ENCODE measurements at regions not wholly inside any gene's neighbourhood (a gene's known extent, or its start where the extent isn't known, plus 50 kb on each side); places are given as distances from the start of the nearest gene placed in this dataset.
A peak's percentile ranks its signal among the peaks of the same experiment; 100 is the strongest.

DNA sequence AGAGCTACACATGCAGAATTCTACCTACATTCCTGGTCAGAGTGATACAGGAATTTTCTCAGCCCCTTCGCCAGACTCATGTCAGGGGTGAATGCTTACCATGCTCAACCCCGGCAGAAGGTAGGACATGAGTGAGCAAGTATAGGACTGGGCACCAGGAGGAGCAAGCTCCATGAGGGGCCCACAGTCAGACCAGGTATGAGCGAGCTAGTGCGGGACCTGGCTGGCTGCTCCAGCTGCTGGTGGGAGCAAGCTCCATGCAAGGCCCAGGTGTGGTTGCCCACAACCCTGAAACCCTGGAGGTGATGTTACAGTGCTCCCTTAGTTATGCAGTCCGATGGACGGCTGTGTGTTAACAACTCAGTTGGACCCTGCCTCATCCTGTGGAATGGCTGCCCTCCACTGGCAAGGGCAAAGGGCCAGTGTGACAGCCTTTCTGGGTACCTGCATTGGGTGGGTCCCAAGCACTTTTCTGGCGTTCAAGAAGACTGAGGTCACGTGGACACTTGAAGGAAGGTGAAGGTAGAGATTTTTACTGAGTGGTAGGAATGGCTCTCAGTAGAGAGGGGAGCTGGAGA is 503.5 kb upstream of the CITED2 start:
- DNase-seq = no peak

DNA sequence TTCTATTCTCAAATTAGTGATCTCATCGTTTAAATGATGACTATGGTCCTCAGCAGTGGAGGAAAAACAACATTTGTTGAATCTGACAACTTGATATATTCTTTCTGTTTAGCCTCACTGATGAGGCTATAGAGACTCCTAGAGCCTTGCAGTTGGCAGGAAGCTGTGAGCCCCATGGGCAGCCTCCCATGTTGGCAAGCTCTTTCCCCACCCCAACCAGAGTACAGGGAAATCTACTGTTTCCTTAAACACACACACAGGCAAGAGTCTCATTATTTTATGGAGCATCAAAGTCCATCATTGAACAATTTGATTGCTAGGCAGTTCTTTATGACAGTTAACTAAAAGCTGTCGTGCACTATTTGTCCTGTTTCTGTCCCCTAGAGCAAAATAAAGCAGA is 498.2 kb upstream of the CITED2 start:
- DNase-seq = no peak

DNA sequence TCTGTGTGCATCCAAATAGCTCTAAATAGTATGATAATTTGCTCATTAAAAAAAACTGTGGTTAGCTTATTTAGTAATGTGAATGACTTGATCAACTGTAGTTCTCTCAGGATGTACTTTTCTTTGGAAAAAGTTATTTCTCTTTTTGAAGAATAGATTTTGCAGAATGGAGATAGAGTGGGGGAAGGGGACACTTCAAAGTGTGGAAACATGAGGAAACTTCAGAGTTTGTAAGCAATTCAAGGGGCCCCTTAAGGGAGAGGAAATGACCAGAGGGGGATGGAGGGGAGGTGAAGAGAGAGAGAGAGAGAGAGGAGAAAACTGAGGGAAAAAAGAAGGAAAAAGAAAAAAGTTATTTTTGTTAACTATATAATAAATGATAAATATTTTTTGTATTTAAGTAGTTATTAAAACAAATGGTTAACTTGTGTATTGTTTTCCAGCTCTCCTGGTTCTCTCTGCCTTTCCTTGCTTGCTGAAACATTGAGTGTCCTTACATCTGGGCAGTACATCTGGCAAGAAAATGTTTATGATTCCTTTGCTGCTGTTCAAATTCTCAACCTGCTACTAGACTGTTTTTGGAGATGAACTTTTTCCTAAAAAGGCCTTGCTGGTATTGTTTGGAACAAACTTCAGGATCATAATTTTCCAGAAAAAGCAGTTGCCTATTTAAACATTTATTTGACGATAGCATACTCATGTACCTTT is 497.5 kb upstream of the CITED2 start:
- DNase-seq = no peak

DNA sequence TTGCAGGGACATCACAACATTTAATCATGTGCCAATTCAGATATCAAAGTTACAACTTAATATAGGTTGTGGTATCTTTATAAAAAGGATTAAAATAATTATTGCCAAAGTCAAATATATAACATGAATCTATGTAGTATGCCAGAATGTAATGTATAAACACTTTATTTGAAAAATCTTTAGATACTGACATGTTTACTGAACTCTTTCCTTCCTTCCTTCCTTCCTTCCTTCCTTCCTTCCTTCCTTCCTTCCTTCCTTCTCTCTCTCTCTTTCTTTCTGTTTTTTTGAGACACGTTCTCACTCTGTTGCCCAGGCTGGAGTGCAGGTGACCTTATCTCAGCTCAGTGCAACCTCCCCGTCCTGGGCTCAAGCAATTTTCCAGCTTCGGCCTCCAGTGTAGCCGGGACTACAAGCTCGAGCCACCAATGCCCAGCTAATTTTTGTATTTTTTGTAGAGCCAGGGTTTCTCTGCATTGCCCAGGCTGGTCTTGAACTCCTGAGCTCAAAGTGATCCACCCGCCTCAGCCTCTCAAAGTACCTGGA is 496.8 kb upstream of the CITED2 start:
- DNase-seq = no peak

DNA sequence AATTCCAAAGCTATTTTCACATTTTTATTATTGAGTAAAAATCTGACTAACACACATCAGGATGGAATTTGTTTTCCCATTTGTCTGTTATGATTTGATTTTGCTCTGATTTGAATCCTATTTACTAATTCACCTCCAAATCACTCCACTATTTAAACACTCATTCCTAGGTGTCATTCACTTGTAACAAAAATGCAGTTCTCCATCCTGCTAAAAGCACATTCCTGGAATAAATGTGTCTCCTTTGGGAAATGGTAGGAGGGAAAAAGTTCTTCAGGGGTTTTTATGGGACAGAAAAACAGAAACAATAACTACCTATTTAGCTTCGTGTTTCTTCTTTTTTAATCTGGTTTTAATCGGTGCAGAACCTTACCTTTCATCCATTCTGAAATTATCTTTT is 494.1 kb upstream of the CITED2 start:
- DNase-seq = no peak

DNA sequence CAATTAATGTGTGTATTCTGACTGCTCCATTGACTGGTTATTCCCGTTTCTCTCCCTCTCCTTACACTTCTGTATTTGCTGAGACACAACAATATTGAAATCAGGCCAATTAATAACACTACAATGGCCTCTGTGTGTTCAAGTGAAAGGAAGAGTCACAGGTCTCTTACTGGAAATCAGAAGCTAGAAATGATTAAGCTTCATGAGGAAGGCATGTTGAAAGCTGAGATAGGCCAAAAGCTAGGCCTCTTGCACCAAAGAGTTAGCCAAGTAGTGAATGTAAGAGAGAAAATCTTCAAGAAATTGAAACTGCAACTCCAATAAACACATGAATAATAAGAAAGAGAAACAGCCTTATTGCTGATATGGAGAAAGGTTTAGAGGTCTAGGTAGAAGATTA is 489.5 kb upstream of the CITED2 start:
- DNase-seq = no peak

DNA sequence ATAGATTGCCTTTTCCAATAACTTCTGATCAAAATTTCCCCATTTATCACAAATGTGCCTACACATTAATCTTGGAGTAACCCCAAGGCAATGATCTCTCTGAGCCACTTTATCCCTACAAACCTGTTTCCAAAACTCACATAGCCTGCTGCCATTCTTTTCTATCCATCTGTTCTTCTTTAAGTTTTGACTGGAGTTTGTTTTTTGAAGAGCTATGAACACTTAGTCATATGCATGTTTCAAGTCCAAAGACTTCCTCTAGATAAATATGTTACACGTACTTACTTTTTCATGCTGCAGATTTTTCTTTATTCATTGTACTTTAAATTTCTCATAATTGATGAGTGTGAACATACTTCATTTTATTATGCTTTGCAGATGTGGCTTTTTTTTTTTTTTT is 488.9 kb upstream of the CITED2 start:
- DNase-seq = no peak

DNA sequence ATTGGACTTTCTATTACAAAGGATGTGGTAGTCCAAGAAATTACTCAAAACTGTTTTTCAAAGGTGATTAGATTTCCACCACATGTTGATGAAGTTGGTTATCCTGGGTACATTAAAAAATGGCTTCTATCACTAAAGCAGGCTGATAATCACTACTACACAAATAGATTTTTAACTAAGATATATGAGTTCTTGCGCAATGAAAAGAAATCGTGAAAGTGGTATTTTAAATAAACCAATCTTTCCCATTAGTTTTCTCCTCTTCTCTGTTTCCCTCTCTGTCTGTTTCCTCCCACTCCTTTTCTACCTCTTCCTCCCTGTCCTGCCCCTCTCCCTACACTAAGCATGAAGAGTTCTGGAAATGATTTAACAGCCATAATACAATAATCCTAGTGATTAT is 487.9 kb upstream of the CITED2 start:
- DNase-seq = no peak

DNA sequence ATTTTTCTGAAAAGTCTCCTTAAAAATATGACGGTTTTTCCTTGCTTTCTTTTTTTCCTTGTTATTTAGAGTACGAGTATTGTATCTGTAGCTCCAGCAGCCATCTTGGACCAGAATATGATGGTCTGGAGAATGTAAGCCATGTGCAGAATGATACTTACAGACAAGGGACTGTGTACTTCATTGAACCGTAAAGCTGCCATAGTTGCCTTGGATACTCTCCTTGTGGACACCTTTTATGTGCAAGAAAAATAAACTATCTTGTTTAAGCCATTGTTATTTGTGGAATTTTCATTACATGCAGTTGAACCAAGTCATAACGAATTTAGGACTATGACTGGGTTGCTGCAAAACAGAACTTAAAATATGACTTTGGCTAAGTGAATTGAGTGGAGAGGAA is 485.8 kb upstream of the CITED2 start:
- no peak for DNase-seq

DNA sequence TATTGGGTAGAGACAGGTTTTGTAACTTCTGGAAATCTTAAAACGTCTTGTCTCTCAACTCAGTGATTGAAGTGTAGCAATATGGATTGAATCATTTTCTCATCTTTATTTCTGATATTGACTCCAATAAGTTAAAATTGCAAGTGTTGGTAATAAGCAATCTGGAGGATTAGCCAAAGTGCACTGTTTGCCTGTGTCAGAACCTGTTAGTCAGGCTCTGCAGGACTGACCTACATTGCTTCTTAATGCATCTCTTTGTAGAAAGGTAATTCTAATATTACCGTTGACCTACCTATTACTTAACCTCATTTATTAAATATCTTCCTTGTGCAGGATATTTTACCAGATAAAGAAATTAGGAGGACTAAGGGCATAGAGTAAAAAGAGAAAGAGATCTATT is 484.0 kb upstream of the CITED2 start:
- DNase-seq = no peak

DNA sequence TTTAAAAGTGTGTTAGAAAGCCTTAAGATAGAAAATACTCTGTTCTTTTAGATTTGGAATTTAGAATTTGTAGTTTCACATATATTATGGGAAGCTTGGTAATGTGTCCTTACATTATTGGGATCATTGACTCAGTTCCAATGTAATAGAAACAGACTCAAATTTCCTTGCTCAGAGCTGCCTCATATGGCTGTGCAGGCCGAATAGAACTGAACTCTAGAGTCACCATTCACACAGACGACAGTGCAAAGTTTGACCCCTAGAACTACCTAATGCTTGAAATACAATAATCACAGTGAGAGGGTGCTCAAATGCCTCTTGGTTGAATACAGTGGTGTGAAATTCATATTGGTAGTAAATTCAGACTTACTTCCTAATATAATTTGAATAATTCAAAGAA is 482.7 kb upstream of the CITED2 start:
- no peak for DNase-seq

DNA sequence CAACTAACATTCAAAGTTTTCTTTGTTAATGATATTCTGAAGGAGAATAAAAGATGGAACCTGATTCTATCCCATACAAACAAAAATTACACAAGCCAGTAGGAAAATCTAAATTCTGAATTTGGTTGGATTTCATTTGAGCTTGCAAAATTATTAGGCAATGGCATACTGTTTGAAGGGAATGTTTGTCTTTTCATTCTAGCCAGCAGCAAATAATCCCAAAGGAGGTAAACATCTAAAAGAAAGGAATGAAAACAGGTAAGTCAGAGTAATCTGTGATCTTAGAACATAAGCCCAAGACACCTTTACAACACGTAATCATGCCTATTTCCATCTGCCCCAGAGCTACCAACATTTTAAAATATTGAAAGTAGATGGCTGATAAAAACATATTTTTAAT is 482.1 kb upstream of the CITED2 start:
- DNase-seq = no peak

DNA sequence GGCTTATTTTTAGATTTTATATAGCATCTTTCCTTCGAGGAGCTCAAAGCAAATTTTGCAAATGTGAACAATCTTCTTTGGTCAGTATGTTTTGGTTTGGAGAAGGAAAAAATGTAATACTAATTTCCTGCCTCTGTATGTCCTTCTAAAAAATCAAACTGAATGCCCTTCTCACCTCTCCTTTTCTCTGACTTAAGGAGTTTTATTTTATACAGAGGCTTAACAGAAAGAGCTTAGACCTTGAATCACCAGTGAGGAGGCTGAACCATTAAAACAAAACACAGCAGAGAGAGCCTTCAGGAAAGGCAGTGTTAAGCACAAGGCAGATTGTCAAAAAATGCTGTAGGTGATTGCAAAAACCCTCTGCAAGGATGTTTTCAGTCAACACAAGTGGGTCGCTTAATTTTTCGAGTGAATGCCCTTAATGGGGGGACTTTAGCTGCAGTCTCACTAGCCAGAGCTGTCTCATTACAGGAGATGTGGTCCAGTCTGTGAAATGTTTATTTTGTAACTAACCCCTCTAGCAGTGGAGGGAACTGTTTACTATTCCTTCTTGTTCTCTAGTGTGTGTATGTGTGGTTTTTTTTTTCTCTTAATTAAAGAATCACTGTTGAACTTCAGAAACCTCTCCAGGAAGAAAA is 481.3 kb upstream of the CITED2 start:
- DNase-seq = peak; percentile 17

DNA sequence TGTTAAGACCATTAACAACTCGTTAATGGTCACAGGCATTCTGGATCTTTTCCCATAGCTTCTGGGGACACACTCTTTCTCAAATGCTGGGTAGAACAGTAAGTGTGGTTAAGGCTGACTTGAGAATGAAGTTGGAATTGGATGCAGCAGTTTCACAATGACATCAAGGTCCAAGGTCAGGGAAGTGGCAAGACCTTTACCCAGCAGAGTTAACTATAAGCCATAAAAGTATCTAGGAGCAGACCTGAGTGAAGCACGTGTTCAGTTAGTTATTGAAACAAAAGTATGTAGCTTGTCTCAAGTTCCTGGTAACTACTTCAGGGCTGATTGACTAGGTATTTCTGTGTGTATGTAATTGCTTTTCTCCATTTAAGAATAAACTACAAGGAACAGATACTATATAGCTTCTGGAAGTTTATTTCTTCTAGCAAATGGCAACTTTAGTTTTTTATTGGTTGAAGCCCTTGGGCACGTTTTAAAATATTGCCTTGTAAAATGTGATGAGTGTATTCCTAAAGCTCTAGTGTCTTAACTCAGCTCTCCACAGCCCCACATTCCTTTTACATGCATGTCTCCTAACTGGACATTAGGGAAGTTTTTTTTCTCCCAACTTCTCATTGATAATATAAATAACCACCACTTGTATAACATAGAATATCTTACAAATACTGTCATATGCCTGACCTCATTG is 479.0 kb upstream of the CITED2 start:
- no peak for DNase-seq

DNA sequence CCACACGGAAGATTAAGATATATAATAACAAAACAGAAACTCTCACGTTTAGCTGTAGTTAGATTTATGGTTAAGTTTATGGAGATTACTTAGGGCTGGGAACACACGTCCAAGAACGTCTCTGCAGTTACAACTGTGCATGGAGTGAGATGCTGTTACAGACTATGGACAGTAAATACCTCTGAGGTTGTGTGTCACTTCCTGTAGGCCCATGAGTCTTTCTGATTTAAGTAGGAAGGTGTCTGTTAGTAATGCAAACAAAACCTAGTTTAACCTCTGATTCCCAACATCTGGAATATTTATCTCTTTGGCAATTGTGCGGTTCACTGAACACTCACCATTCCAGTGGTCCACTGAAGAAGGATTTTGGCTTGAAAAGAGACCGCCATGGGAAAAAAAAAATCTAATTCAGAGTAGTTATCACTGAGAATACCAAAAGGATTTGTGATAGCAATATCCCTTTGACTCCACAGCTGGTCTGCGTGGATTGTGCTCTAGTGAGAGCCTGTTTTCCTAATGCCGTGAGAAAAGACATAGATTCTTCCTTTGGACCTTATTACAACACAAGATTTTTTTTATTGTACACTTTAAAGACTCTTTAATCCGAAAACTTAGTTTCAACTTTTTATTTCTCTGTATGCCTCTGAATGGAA is 478.2 kb upstream of the CITED2 start:
- DNase-seq = no peak

DNA sequence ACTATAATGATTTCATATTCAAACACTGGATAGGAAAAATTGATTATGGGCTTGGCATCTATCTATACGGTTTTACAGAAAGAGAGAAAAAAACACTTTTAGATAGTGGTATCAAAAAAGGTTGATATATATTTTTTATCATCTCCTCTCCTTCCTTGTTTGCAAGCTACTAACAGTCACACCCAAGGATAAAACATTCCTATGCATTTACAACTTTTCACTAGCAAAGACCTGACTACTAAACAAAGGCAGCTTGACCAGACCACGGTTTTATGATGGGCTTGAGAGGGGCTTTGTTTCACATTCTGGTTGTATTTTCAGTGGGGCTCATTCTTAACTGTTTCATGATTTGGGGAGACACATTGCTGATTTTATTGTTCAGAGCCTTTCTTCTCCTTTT is 477.6 kb upstream of the CITED2 start:
- no peak for DNase-seq

DNA sequence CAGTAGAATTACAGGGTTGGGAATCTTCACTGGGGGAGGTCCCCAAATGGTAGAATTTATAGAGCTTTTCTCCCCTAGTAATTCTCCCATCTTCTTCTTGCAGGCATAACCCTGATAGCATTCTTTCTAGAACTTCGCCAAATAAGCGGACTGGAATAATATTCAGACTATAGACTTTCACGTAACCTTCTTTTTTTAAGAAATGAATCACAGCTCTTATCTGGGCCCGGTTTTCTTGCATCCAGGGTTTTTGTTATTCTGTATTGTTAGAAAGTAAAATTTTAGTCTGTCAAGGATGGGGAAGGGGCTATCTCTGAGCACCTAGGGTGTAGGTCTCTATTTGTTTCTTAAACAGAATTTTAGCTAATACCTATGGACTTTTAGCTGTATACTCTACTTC is 476.8 kb upstream of the CITED2 start:
- no peak for DNase-seq

DNA sequence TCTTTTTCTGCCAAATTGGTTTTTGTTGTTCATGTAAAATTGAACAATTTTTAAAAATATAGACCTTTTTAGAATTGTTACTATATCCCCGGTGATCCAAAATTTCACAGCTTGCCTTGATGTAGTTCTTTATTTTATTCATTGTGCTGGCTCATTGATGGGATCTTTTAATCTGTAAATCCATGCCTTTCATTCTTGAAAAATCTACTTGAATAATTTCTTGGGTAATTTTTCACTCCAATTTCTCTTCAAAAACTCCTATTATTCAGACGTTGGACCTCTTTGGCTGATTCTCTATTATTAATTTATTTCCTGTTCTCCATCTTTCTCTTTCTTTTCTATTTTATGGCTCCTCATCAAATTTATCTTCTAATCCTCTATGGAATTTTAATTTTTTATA is 476.1 kb upstream of the CITED2 start:
- no peak for DNase-seq

DNA sequence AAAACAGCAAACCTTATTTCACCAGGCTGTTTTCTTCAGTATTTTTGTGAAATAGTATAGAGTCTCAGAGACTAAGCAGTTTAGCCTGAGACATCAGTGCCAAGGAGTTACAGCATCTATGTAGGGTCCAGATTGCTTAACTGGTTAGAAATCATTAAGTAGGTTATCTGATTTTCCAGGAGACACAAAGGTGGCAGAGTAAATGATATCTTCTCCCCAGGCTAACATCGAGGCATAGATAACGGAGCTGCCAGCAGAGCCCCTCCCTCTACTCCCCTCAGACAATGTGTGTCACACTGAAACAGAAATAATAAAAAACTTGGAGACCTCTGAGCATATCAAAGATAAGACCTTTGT is 473.0 kb upstream of the CITED2 start:
- DNase-seq = no peak

DNA sequence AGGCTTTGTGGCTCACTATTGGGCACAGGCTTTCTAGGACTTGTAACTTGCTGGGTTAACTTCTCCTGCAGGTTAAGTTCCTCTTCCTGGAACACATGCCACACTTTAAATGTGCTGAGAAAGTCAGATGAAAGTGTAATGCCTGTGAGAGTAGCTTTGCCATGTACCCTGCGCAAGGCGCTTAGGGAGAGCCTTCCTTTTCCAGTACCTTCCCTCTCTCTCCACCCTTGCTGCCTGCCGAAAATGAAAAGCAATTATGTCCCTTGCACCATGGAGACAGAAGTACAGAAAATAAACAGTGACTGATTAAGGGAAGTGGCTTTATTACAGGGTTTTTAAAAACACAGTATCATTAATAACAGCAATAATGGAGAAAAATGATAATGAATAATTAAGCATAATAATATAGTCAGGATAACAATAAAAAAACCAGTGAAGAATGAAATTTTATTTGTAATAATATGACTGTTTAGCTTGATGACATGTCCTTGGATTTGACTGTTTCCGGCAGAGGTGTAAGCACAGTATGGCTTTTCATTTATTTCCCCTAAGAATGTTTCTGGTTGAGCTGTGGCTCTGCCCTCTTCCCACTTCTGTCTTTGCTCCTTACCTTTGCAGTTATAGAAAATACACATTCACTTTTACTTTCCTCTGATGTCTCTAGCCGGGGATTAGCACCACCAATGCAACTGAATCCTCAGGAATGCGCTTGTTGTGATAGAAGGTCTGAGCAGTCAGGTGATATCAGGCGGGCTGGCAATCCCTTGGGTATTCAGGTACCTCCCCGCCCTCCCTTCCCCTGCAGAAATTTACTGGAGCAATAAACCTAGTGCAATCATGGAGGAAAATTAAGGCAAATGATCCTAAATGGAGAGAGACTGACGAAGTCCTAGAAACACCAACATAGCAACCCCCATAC is 472.3 kb upstream of the CITED2 start:
- no peak for DNase-seq

DNA sequence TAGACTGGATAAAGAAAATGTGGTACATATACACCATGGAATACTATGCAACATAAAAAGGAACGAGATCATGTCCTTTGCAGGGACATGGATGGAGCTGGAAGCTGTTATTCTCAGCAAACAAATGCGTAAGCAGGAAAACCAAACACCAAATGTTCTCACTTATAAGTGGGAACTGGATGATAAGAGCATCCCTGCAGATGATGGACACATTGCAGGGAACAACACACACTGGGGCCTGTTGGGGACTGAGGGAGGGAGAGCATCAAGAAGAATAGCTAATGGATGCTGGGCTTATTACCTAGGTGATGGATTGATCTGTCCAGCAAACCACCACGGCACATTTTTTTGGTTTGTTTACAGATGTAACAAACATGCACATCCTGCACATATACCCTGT is 470.5 kb upstream of the CITED2 start:
- no peak for DNase-seq

DNA sequence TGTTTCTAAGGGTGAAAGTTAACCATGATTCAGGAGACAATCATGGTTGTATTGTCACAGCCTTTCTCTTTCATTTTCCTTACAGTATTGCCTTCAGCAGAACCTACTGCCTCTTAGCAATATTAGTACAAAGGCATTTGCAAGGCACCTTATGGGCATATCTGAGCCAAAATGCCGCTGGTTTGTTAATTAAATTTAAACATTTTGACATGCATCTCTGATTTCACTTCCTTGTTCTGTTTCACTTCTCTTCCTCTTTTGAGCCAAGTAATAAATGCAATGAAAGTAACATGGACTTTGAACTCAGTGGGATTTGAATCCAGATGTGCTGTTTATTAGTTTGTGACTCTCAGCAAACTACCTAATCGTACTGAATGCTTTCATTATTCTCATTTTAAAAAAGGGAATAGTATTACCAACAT is 467.4 kb upstream of the CITED2 start:
- DNase-seq = no peak

Data from NCI-H2029 treated with DMSO at 0.1 percent for 48 hours (cell line).